OCI-LY7 (cell line): ENCODE measurements at regions not wholly inside any gene's neighbourhood (a gene's known extent, or its start where the extent isn't known, plus 50 kb on each side); places are given as distances from the start of the nearest gene placed in this dataset.

Experiments
- BruUV-seq: library from RNA; stranded (reverse); fragments of 400-500 nt; replicated peaks from 2 replicates; lab custom pipeline; 2021; lab: Mats Ljungman, UMichigan
- CTCF ChIA-PET: fragments of 300-600 bp; sonication (Branson Sonifier 250); formaldehyde crosslinking; loops from one replicate; lab custom pipeline; 2022; ENCODE audit warnings: antibody characterized with exemption; ENCODE audit not compliant: unreplicated experiment; lab: Charles Lee
- POLR2A ChIA-PET: fragments of 300-600 bp; sonication (Branson Sonifier 250); formaldehyde crosslinking; loops from one replicate; lab custom pipeline; 2022; ENCODE audit warnings: antibody characterized with exemption; lab: Charles Lee
- DNase-seq: peaks from one replicate; pipeline ENCODE4 v3.0.0-alpha.2; 2015; ENCODE audit warnings: low spot score
- H2AFZ ChIP-seq: fragments of 200-600 bp; sonication (generic), shearing (Covaris generic); 2 replicates; pipeline ENCODE4 v1.6.1; 2014; ENCODE audit warnings: mild to moderate bottlenecking, antibody characterized with exemption, low read length, moderate library complexity
- H3K27ac ChIP-seq: fragments of 200-600 bp; sonication (generic); 2 replicates; pipeline ENCODE4 v1.5.1; 2014; ENCODE audit warnings: mixed run types, low read depth, mild to moderate bottlenecking, moderate library complexity, low read length, inconsistent platforms; ENCODE audit not compliant: poor library complexity, severe bottlenecking
- H3K36me3 ChIP-seq: fragments of 200-600 bp; sonication (generic); 2 replicates; pipeline ENCODE4 v1.6.1; 2014; ENCODE audit warnings: mild to moderate bottlenecking, antibody characterized with exemption, low read length, moderate library complexity, mixed read lengths; ENCODE audit not compliant: insufficient read depth
- H3K4me1 ChIP-seq: fragments of 200-600 bp; sonication (generic); 2 replicates; pipeline ENCODE4 v1.5.1; 2014; ENCODE audit warnings: mild to moderate bottlenecking, low read length; ENCODE audit not compliant: insufficient read depth, poor library complexity, severe bottlenecking
- H3K4me2 ChIP-seq: fragments of 200-600 bp; sonication (generic); 2 replicates; pipeline ENCODE4 v1.6.1; 2014; ENCODE audit warnings: mild to moderate bottlenecking, low read length
- H3K4me3 ChIP-seq: fragments of 200-600 bp; sonication (generic); 2 replicates; pipeline ENCODE4 v1.5.1; 2014; ENCODE audit warnings: mild to moderate bottlenecking, low read depth, low read length; ENCODE audit not compliant: poor library complexity, severe bottlenecking
- H3K79me2 ChIP-seq: fragments of 200-600 bp; sonication (generic); 2 replicates; pipeline ENCODE4 v1.6.1; 2016; ENCODE audit warnings: low read depth, mild to moderate bottlenecking, low read length, moderate library complexity, mixed read lengths; ENCODE audit not compliant: insufficient read depth
- H3K9me2 ChIP-seq: fragments of 200-600 bp; sonication (generic); 2 replicates; pipeline ENCODE4 v1.6.1; 2016; ENCODE audit warnings: mild to moderate bottlenecking, low read length, mixed read lengths; ENCODE audit not compliant: insufficient read depth
- H3K9me3 ChIP-seq: fragments of 200-600 bp; sonication (generic); 2 replicates; pipeline ENCODE4 v1.6.1; 2014; ENCODE audit warnings: mild to moderate bottlenecking, mixed run types, low read length, mixed read lengths
- H4K20me1 ChIP-seq: fragments of 200-600 bp; sonication (generic); 2 replicates; pipeline ENCODE4 v1.6.1; 2014; ENCODE audit warnings: mild to moderate bottlenecking, antibody characterized with exemption, low read length, moderate library complexity, mixed read lengths; ENCODE audit not compliant: insufficient read depth
- CTCF ChIP-seq: fragments of 200-600 bp; sonication (generic); conservative IDR thresholded peaks from 2 replicates; pipeline ENCODE4 v1.5.1; 2014; ENCODE audit warnings: mild to moderate bottlenecking, antibody characterized with exemption, low read length, moderate library complexity, mixed read lengths
- EZH2phosphoT487 ChIP-seq: fragments of 200-600 bp; sonication (generic); IDR thresholded peaks from 2 replicates; pipeline ENCODE4 v1.6.1; 2018; ENCODE audit warnings: low read depth, borderline replicate concordance, mild to moderate bottlenecking, mixed run types, antibody characterized with exemption, low read length, moderate library complexity, mixed read lengths
- intact Hi-C: fragments of 100-400 bp; cut with micrococcal nuclease; formaldehyde crosslinking; loops from one replicate; pipeline ENCODE4 v1.10.0; 2022; ENCODE audit not compliant: unreplicated experiment

GRCh38 chr4:99710681-99711345 lies 53.2 kb upstream of the C4orf54 start:
- H2AFZ ChIP-seq: no peak overlapping the region
- POLR2A ChIA-PET: interaction anchor here (0.6 to 1.2 kb wide), 4 partner anchors 12 to 866 kb away, joined by 3 to 4 read pairs (median 4); no protein-coding TSS in a partner anchor

GRCh38 chr4:99710020-99710419 lies 52.4 kb upstream of the C4orf54 start:
- intact Hi-C loops: no loop called here
- H3K9me3 ChIP-seq: no peaks in the 10 kb centered on the region

More at GRCh38 chr4:99710681-99711345, 53.2 kb upstream of the C4orf54 start:
- CTCF ChIA-PET: no interaction called here
- TF ChIP-seq EZH2phosphoT487 (no peak), CTCF (no peak)
- Histone ChIP-seq H3K9me2 (no peaks in the 10 kb centered on the region), H3K9me3 (no peaks in the 10 kb centered on the region), H4K20me1 (no peaks in the 10 kb centered on the region), H3K4me2 (no peak overlapping the region), H3K79me2 (no peaks in the 10 kb centered on the region), H3K36me3 (no peaks in the 10 kb centered on the region), H3K4me1 (no peaks in the 10 kb centered on the region), H3K4me3 (no peak overlapping the region), H3K27ac (no peak overlapping the region)
- no TSS peak for BruUV-seq
- DNase-seq: no peak
- intact Hi-C loops: no loop called here

More at GRCh38 chr4:99710020-99710419, 52.4 kb upstream of the C4orf54 start:
- no TSS peak for BruUV-seq
- no peaks in the 10 kb centered on the region for H3K4me1 ChIP-seq
- no peak for DNase-seq
- CTCF ChIA-PET: no interaction called here
- TF ChIP-seq EZH2phosphoT487: no peak
- no peak for TF ChIP-seq CTCF
- no peaks in the 10 kb centered on the region for H3K79me2 ChIP-seq
- no peak overlapping the region for H3K27ac ChIP-seq
- H3K36me3 ChIP-seq: no peaks in the 10 kb centered on the region
- no peaks in the 10 kb centered on the region for H3K9me2 ChIP-seq
- H4K20me1 ChIP-seq: no peaks in the 10 kb centered on the region
- H3K4me3 ChIP-seq: no peak overlapping the region
- no peak overlapping the region for H3K4me2 ChIP-seq
- POLR2A ChIA-PET: interaction anchor here (1.1 kb wide), 1 partner anchor 12 kb away, joined by 3 read pairs; no protein-coding TSS in a partner anchor
- H2AFZ ChIP-seq: no peak overlapping the region
